MM.1S (cell line): ENCODE measurements at regions not wholly inside any gene's neighbourhood (a gene's known extent, or its start where the extent isn't known, plus 50 kb on each side); places are given as distances from the start of the nearest gene placed in this dataset.

Source experiments
- DNase-seq: peaks from one replicate; pipeline ENCODE4 v3.0.0-alpha.2; 2015
- H2AFZ ChIP-seq: fragments of 300-600 bp; sonication (generic); 2 replicates; pipeline ENCODE4 v1.6.0; 2016; ENCODE audit warnings: antibody characterized with exemption, low read length
- H3F3A ChIP-seq: fragments of 300-600 bp; sonication (generic); 2 replicates; pipeline ENCODE4 v1.6.1; 2016; ENCODE audit warnings: mild to moderate bottlenecking, antibody characterized with exemption, low read length, moderate library complexity, mixed read lengths; ENCODE audit not compliant: insufficient read depth
- H3K27ac ChIP-seq: fragments of 300-600 bp; sonication (generic); 2 replicates; pipeline ENCODE4 v1.5.1; 2016; ENCODE audit warnings: mild to moderate bottlenecking, low read length
- H3K27me3 ChIP-seq: fragments of 300-600 bp; sonication (generic); replicated peaks from 2 replicates; pipeline ENCODE4 v1.6.0; 2016; ENCODE audit warnings: low read length; ENCODE audit not compliant: insufficient read depth
- H3K36me3 ChIP-seq: fragments of 300-600 bp; sonication (generic); replicated peaks from 2 replicates; pipeline ENCODE4 v1.6.1; 2016; ENCODE audit warnings: mild to moderate bottlenecking, low read length, mixed read lengths; ENCODE audit not compliant: insufficient read depth
- H3K4me1 ChIP-seq: fragments of 300-600 bp; sonication (generic); 2 replicates; pipeline ENCODE4 v1.6.1; 2016; ENCODE audit warnings: low read length, mixed read lengths
- H3K4me2 ChIP-seq: fragments of 300-600 bp; sonication (generic); 2 replicates; pipeline ENCODE4 v1.6.0; 2016; ENCODE audit warnings: low read depth, low read length
- H3K4me3 ChIP-seq: fragments of 300-600 bp; sonication (generic); 2 replicates; pipeline ENCODE4 v1.5.1; 2016; ENCODE audit warnings: low read length, mixed read lengths
- H3K79me2 ChIP-seq: fragments of 300-600 bp; sonication (generic); 2 replicates; pipeline ENCODE4 v1.6.1; 2016; ENCODE audit warnings: mixed run types, low read length, mixed read lengths
- H3K9ac ChIP-seq: fragments of 300-600 bp; sonication (generic); 2 replicates; pipeline ENCODE4 v1.6.1; 2016; ENCODE audit warnings: low read length, mixed read lengths
- H3K9me2 ChIP-seq: fragments of 300-600 bp; sonication (generic); replicated peaks from 2 replicates; pipeline ENCODE4 v1.6.1; 2016; ENCODE audit warnings: mild to moderate bottlenecking, low read length, mixed read lengths; ENCODE audit not compliant: insufficient read depth
- H3K9me3 ChIP-seq: fragments of 300-600 bp; sonication (generic); replicated peaks from 2 replicates; pipeline ENCODE4 v1.6.1; 2016; ENCODE audit warnings: mild to moderate bottlenecking, low read length, mixed read lengths; ENCODE audit not compliant: insufficient read depth
- H4K20me1 ChIP-seq: fragments of 300-600 bp; sonication (generic); 2 replicates; pipeline ENCODE4 v1.6.1; 2016; ENCODE audit warnings: mild to moderate bottlenecking, low read length, moderate library complexity, mixed read lengths; ENCODE audit not compliant: insufficient read depth
- CTCF ChIP-seq: fragments of 300-600 bp; sonication (generic); IDR thresholded peaks from 2 replicates; pipeline ENCODE4 v1.5.1; 2016; ENCODE audit warnings: antibody characterized with exemption, low read length, mixed read lengths
- EZH2 ChIP-seq: fragments of 300-600 bp; sonication (generic); optimal IDR thresholded peaks from 2 replicates; pipeline ENCODE3; 2017; ENCODE audit warnings: low read depth, mild to moderate bottlenecking, antibody characterized with exemption, low read length, mixed read lengths
- EZH2phosphoT487 ChIP-seq: fragments of 300-600 bp; sonication (generic); IDR thresholded peaks from 2 replicates; pipeline ENCODE4 v1.6.1; 2018; ENCODE audit warnings: antibody characterized with exemption, low read length

GRCh38 chr4:130576218-130576617 lies 1480.3 kb downstream of the C4orf33 start:
- Histone ChIP-seq H4K20me1 (no peaks in the 10 kb centered on the region), H3K36me3 (no peaks in the 10 kb centered on the region), H3K79me2 (no peaks in the 10 kb centered on the region), H3K27ac (no peak overlapping the region), H2AFZ (no peak overlapping the region), H3K27me3 (no peaks in the 10 kb centered on the region), H3K4me2 (no peak overlapping the region), H3K9me2 (no peaks in the 10 kb centered on the region), H3K9ac (no peak overlapping the region), H3K4me1 (peaks cover 31% of the 10 kb centered on the region), H3K4me3 (no peak overlapping the region), H3F3A (peaks cover 25% of the 10 kb centered on the region), H3K9me3 (no peaks in the 10 kb centered on the region)
- no peak for DNase-seq
- no peak for TF ChIP-seq EZH2
- TF ChIP-seq EZH2phosphoT487: no peak
- TF ChIP-seq CTCF: no peak

GRCh38 chr4:130591091-130591490 lies 1495.1 kb downstream of the C4orf33 start:
- no peaks in the 10 kb centered on the region for H3K9me2 ChIP-seq
- H3K79me2 ChIP-seq: no peaks in the 10 kb centered on the region
- H4K20me1 ChIP-seq: no peaks in the 10 kb centered on the region
- no peak overlapping the region for H3K27ac ChIP-seq
- no peak overlapping the region for H3K9ac ChIP-seq
- no peaks in the 10 kb centered on the region for H3F3A ChIP-seq
- no peak overlapping the region for H3K4me2 ChIP-seq
- H3K36me3 ChIP-seq: no peaks in the 10 kb centered on the region
- no peaks in the 10 kb centered on the region for H3K9me3 ChIP-seq
- no peak for DNase-seq
- H3K4me1 ChIP-seq: peaks cover 13% of the 10 kb centered on the region
- no peak overlapping the region for H3K4me3 ChIP-seq
- no peaks in the 10 kb centered on the region for H3K27me3 ChIP-seq
- no peak overlapping the region for H2AFZ ChIP-seq
- no peak for TF ChIP-seq EZH2
- TF ChIP-seq EZH2phosphoT487: no peak
- TF ChIP-seq CTCF: no peak

- Histone ChIP-seq H2AFZ (no peak overlapping the region), H3K27me3 (no peaks in the 10 kb centered on the region), H3K9me2 (no peaks in the 10 kb centered on the region), H3K4me3 (no peak overlapping the region), H4K20me1 (no peaks in the 10 kb centered on the region), H3K4me1 (no peaks in the 10 kb centered on the region), H3F3A (no peaks in the 10 kb centered on the region), H3K9me3 (no peaks in the 10 kb centered on the region), H3K9ac (no peak overlapping the region), H3K4me2 (no peak overlapping the region), H3K79me2 (no peaks in the 10 kb centered on the region), H3K27ac (no peak overlapping the region), H3K36me3 (no peaks in the 10 kb centered on the region)
- TF ChIP-seq EZH2 (no peak), CTCF (no peak), EZH2phosphoT487 (no peak)
- no peak for DNase-seq
Observed at GRCh38 chr4:130600706-130601105, 1504.8 kb downstream of the C4orf33 start.
